IPS DF 19.7 (cell line): ENCODE measurements at regions not wholly inside any gene's neighbourhood (a gene's known extent, or its start where the extent isn't known, plus 50 kb on each side); places are given as distances from the start of the nearest gene placed in this dataset.

Experiments used
- DNase-seq: peaks from one replicate; pipeline ENCODE4 v3.0.0-alpha.2; 2013; ENCODE audit warnings: low read depth, low spot score

DNA sequence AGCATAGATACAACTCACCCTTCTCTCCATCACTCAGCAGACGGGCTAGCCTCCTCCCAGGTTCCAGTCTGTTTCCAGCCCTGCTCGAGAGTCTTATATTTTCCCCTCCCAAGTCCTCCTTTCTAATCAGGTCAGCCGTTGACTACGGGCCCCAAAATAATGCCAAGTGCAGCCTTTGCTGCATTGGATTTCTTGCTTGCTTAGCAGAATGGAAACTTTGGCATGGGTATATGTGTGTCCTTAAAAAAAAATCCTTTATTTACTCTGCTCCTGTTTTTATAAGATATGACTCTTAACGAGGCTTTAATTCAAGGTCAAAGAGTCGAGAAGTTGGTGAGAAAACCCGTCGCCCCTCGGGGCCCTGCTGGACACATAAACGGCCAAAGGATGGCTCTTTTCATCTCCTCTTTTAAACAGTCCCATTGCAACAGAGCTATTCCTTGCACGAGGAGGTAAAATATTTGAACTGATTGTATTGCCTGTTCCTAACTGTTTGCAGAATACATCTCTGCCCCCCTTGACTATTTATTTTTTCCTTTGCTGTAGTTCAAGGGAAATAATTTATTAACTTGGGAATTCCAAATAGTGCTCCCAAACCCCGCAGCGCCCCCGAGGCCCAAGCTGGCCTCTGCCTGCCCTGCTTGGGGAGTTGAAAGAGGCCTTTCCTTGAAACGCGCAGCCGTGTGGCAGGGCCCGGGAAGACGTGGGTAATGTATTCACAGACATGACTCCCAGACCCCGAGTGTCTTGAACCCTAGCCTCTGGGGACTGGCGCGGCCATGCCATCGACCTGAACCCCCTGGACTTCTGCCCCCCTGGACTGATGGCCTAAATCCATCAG is 156.5 kb upstream of the MYL2 start:
- DNase-seq: no peak

GRCh38 chr12:111076199-111076598 is 155.8 kb upstream of the MYL2 start:
- no peak for DNase-seq

DNA sequence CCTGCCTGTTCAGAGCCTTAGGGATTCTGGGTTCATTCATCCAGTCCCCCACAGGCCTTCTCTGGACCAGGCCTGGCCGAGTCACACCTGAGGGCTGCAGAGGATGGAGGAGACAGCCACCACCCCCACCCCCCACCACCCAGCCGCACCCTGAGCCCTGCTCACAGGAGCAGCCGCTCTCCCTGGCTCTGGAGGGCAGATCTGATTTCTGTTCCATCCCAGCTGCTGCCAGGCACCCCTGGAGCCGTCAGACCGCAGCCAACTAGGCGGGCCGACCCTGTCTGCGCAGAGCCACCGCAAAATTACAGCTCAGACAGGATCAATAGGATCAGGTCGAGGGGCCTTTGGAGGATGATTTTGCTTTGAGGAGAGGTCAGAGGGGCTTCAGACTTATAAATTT is 154.6 kb upstream of the MYL2 start:
- no peak for DNase-seq

DNA sequence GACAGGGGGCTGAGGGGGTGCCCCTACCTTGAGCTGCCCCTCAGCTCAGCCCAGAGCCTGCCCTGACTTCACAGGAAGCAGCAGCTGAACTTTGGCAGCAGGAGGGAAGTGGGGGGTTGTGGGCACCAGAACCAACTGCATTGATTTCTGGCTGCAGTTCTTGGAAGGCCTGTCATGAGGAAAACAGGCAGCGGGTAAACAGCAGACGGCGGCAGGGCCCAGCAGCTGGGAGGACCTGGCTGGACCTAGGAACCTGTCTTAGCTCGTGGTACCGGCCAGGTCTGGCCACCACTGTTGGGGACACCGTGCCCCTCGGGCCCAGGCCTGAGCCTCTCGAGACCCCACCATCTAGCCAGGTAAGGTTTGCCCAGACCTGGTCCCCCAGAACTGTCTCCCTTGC is 154.2 kb upstream of the MYL2 start:
- DNase-seq: no peak

GRCh38 chr12:111073370-111073769 is 153.0 kb upstream of the MYL2 start:
- DNase-seq: no peak

DNA sequence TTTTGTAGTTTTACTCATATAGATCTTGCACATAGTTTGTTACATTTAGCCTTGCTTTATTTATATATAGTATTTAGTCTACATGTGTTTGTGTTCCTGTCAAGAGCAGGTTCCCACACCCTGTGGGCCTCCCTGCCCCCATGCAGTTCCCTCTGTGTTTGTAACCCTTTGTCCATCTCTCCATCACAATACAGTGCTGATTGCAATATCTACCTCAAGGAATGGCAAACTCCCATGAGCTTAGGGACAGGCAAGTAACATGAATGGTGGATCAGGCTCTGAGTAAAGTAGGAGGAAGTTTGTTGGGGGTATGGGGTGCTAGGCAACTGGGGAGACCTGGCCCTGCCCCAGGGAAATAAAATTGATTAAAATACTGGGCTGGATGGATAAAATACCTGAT is 151.9 kb upstream of the MYL2 start:
- no peak for DNase-seq

- no peak for DNase-seq
Measured at GRCh38 chr12:111069886-111070285, 149.5 kb upstream of the MYL2 start.

- DNase-seq: no peak
Measured at GRCh38 chr12:111068290-111068689, 147.9 kb upstream of the MYL2 start.

DNA sequence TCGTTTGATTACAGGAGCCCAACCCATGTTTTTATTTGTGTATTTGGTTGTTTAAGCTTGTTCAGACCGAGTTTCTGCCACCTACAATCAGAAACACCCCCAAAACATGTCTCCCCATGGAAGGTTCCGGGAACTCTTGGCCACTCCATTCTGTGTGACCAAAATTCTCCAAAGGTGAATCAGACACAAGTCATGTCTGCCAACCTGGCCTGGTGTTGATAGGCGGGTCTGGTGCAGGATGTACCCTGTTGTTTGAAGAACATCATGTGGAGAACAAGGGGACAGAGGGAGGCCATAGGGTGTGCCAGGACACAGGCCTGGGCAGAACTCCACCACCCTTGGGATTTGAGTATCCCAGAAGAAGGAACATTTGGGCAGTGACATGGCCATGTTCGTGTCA is 147.1 kb upstream of the MYL2 start:
- DNase-seq: no peak

GRCh38 chr12:111066744-111067437 is 146.5 kb upstream of the MYL2 start:
- DNase-seq: peak; percentile 35

DNA sequence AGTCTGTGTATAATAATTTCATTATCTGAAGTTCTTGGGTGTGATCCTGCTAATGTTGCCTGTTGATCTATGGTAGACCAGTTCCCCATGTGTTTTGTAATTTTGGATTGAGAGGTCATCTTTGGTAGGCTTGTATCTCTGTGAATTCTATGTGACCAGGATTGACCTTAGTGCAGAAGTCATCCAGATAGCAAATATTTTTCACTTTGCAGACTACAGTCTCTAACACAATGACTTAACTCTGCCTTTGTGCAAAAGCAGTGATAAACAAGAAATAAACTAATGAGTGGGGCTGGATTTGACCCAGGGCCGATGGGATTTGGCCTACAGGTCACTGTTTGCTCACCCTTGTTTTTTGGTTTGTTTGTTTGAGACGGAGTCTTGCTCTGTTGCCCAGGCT is 144.6 kb upstream of the MYL2 start:
- DNase-seq: no peak

- no peak for DNase-seq
Measured at GRCh38 chr12:111064154-111064553, 143.8 kb upstream of the MYL2 start.

GRCh38 chr12:111063295-111064026 is 143.1 kb upstream of the MYL2 start:
- no peak for DNase-seq

DNA sequence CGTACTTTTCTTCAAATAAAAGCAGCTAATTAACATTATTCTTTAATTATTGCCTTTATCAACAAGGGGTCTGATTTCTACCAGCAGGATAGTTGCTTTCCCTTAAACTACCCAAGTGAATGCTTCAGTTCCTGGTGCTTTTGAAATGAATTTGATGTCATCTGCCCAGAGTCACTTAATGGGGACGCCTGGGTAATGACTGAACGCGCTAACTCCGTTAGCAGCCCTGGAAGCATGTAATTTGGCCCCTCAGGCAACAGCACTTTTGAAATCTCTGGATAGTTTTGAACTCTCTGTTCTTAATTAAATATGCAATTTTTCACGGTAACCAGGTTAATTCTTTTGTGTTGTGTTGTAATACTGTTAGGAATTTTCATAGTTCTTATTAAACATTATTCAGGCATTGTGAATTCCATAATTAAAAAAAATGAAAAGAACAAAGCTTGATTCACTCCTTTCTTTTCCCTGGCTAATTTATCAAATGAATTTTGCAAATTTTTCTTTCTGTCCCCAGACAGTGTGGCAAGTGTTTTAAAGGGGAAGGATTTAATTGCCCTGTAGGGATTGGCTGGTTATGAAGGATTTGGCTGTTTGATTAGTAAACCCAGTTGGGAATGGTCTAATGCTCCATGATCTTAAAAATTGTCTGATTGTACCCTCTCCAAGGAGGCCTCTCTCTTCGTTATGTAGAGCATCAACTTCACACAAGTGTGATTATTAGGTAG is 137.5 kb upstream of the MYL2 start:
- DNase-seq: no peak

DNA sequence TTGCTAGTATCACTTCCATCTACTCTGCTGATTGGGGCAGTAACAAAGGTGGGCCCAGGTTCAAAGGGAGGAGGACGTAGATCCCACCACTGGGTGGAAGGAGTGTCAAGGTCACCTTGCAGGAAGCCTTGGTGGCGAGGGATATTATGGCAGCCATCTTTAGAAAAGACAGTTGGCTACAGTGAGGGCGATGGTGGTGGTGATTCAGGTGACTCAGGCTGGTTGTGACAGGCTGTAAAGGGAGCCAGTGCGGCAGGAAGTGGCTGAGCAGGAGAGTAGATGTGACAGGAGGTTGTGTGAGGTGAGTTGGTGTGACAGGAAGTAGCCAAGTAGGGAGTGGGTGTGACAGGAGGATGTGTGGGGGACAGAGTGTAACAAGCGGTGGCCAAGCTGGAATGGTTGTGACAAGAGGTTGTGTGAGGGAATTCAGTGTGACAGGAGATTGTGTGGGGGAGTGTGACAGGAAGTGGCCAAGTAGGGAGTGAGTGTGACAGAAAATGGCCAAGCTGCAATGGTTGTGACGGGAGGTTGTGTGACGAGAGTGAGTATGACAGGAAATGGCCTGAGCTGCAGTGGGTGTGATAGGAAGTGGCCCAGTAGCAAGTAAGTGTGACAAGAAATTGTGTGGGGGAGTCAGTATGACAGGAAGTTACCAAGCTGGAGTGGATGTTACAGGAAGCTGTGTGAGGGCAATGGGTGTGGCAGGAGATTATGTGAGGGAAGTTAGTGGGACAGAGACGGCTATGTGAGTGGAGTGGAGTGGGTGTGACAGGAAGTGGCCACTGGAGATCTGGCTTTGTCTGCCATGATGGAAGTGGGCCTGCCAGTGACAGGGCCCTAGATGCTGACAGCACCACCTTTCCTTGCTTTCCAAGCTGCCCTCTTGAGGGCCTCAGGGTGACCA is 136.5 kb upstream of the MYL2 start:
- no peak for DNase-seq

DNA sequence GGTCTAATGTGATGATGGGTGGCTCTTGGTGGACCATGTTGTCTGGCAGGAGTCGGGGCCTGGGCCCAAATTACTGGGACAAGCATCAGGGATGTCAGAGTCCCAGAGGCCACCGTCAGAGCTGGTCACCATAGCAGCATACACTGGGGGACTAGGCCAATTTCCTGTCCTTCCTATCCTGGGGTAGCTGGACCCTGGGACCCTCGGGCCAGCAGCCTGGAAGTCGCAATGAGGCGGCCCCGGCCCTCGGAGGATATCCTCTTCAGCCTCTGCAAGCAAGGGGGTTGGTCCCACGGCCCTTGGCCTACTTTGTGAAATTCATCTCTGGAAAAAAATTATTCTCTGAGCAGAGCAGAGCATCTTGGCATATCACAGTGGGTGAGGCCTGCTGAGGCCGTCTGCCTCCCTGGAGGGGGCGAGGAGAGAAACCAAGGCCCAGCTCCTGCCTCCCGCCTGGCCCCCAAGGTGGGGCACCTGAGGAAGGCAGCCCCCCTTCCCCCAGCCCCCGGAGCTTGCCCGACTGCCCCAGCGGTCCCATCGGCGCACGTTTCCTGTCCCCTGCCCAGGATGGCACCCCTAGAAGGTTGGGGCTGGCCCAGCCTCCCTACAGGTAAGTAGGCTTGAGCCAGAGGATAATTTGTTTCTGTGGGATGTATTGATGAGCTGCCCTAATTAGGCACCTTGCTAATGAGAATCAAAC is 135.0 kb upstream of the MYL2 start:
- DNase-seq: no peak

DNA sequence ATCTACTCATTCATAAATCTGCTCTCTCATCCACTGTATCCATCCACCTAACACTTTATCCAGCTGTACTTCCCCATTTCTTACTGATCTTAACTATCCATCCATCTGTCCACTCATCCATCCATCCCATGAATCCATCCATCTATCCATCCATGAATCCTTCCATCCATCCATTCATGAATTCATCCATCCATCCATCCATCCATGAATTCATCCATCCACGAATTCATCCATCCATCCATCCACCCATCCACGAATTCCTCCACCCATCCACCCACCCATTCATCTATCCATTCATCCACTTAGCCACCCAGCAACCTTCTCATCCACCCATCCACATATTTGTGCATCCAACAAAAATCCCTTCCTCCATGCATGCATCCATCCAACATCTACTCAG is 128.6 kb upstream of the MYL2 start:
- DNase-seq: no peak

DNA sequence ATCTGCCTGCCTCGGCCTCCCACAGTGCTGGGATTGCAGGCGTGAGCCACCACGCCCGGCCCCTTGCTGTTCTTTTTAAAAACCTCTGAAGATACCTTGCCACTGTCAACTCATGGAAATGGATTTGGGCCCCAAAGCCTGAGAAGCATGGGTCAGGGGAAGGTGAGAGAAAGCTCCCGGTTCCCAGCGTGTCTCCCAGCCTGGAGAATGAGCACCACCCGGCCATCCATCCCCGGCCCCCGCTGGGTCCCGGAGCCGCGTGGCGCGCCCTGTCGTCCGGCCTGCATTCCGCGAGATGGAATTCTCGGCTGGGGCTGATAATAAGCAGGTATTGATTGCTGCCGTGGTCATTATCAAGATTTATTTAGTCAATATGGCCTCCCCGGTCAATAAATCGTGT is 126.5 kb upstream of the MYL2 start:
- DNase-seq: no peak

- no peak for DNase-seq
Measured at GRCh38 chr12:111045941-111046340, 125.6 kb upstream of the MYL2 start.

DNA sequence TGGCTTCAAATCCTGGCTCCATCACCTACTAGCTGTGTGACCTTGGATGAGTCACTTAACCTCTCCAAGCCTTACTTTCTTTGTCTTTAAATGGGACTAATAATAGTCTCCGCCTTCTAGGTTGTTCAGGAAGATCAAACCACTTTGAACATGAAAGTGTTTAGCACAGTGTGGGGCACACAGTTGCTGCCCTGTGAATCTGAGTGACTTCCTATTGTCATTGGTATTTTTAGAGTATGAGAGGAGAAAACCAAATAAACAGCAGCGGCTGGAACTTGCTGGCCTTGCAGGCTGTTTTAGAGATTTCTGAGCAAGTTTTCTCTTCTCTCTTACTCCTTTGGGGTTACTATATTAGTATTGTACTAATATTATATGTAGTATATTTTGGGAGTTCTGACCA is 120.7 kb upstream of the MYL2 start:
- no peak for DNase-seq
